ENCODE measurements at regions not wholly inside any gene's neighbourhood (a gene's known extent, or its start where the extent isn't known, plus 50 kb on each side); places are given as distances from the start of the nearest gene placed in this dataset.

- H3K27me3 ChIP-seq (ENCODE audit: insufficient read depth, poor library complexity, severe bottlenecking) = no peaks in the 10 kb centered on the region
- TF ChIP-seq, protein P1, sequence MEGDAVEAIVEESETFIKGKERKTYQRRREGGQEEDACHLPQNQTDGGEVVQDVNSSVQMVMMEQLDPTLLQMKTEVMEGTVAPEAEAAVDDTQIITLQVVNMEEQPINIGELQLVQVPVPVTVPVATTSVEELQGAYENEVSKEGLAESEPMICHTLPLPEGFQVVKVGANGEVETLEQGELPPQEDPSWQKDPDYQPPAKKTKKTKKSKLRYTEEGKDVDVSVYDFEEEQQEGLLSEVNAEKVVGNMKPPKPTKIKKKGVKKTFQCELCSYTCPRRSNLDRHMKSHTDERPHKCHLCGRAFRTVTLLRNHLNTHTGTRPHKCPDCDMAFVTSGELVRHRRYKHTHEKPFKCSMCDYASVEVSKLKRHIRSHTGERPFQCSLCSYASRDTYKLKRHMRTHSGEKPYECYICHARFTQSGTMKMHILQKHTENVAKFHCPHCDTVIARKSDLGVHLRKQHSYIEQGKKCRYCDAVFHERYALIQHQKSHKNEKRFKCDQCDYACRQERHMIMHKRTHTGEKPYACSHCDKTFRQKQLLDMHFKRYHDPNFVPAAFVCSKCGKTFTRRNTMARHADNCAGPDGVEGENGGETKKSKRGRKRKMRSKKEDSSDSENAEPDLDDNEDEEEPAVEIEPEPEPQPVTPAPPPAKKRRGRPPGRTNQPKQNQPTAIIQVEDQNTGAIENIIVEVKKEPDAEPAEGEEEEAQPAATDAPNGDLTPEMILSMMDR (IDR thresholded peaks at IDR 0.05; ENCODE audit: insufficient read depth, low read length) = no peak
- TF ChIP-seq SPI1 (IDR thresholded peaks at IDR 0.05; ENCODE audit: borderline replicate concordance, low read depth) (no peak), GABPA (IDR thresholded peaks at IDR 0.05; ENCODE audit: low read depth) (no peak), POLR2AphosphoS5 (IDR thresholded peaks at IDR 0.05; ENCODE audit: low read depth) (no peak)
- TF ChIP-seq, protein P2, sequence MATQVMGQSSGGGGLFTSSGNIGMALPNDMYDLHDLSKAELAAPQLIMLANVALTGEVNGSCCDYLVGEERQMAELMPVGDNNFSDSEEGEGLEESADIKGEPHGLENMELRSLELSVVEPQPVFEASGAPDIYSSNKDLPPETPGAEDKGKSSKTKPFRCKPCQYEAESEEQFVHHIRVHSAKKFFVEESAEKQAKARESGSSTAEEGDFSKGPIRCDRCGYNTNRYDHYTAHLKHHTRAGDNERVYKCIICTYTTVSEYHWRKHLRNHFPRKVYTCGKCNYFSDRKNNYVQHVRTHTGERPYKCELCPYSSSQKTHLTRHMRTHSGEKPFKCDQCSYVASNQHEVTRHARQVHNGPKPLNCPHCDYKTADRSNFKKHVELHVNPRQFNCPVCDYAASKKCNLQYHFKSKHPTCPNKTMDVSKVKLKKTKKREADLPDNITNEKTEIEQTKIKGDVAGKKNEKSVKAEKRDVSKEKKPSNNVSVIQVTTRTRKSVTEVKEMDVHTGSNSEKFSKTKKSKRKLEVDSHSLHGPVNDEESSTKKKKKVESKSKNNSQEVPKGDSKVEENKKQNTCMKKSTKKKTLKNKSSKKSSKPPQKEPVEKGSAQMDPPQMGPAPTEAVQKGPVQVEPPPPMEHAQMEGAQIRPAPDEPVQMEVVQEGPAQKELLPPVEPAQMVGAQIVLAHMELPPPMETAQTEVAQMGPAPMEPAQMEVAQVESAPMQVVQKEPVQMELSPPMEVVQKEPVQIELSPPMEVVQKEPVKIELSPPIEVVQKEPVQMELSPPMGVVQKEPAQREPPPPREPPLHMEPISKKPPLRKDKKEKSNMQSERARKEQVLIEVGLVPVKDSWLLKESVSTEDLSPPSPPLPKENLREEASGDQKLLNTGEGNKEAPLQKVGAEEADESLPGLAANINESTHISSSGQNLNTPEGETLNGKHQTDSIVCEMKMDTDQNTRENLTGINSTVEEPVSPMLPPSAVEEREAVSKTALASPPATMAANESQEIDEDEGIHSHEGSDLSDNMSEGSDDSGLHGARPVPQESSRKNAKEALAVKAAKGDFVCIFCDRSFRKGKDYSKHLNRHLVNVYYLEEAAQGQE (IDR thresholded peaks at IDR 0.05; ENCODE audit: insufficient replicate concordance, low read depth) = no peak
- DNase-seq (ENCODE audit: low read depth in 1 of 2, low spot score in 1 of 2) = no peak
- H3K4me3 ChIP-seq (replicated peaks; ENCODE audit: insufficient read depth, low read length) = no peak overlapping the region
- H3K27ac ChIP-seq (replicated peaks) = no peak overlapping the region
Measured at GRCh38 chr7:24366876-24367275, 82.9 kb downstream of the NPY start.

DNA sequence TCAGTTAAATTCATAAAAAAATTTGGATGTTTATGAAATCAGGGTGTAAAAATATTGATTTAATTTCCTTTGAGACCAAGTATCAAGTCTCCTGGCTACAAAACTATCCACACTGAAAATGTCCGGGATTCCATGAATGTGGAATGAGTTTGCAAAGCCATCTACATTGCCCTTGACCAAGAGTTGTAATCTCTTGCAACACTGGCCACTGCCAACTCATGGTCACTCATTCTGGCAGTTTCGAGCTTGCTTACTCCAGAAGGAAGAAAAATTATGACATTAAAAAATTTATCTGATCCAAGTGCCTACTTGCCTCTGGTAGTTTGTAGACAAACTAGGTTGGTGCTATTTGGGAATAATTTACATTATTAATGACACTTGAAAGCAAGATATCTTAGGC lies 84.2 kb downstream of the NPY start:
- no peak for TF ChIP-seq GABPA (IDR thresholded peaks at IDR 0.05; ENCODE audit: low read depth)
- no peak for TF ChIP-seq SPI1 (IDR thresholded peaks at IDR 0.05; ENCODE audit: borderline replicate concordance, low read depth)
- TF ChIP-seq, protein P1 (IDR thresholded peaks at IDR 0.05; ENCODE audit: insufficient read depth, low read length) = no peak
- H3K27me3 ChIP-seq (ENCODE audit: insufficient read depth, poor library complexity, severe bottlenecking) = no peaks in the 10 kb centered on the region
- no peak for DNase-seq (ENCODE audit: low read depth in 1 of 2, low spot score in 1 of 2)

GRCh38 chr7:24370541-24370940 lies 86.6 kb downstream of the NPY start:
- H3K27me3 ChIP-seq (ENCODE audit: insufficient read depth, poor library complexity, severe bottlenecking) = no peaks in the 10 kb centered on the region
- TF ChIP-seq, protein P2 (IDR thresholded peaks at IDR 0.05; ENCODE audit: insufficient replicate concordance, low read depth) = no peak
- TF ChIP-seq SPI1 (IDR thresholded peaks at IDR 0.05; ENCODE audit: borderline replicate concordance, low read depth) = no peak
- no peak for TF ChIP-seq GABPA (IDR thresholded peaks at IDR 0.05; ENCODE audit: low read depth)
- no peak for TF ChIP-seq POLR2AphosphoS5 (IDR thresholded peaks at IDR 0.05; ENCODE audit: low read depth)
- TF ChIP-seq, protein P1 (IDR thresholded peaks at IDR 0.05; ENCODE audit: insufficient read depth, low read length) = no peak
- DNase-seq (ENCODE audit: low read depth in 1 of 2, low spot score in 1 of 2) = no peak
- no peak overlapping the region for H3K27ac ChIP-seq (replicated peaks)
- no peak overlapping the region for H3K4me3 ChIP-seq (replicated peaks; ENCODE audit: insufficient read depth, low read length)

More for the DNA sequence above, 84.2 kb downstream of the NPY start:
- Histone ChIP-seq H3K27ac (replicated peaks) (no peak overlapping the region), H3K4me3 (replicated peaks; ENCODE audit: insufficient read depth, low read length) (no peak overlapping the region)
